ENCODE measurements at regions not wholly inside any gene's neighbourhood (a gene's known extent, or its start where the extent isn't known, plus 50 kb on each side); places are given as distances from the start of the nearest gene placed in this dataset.
"Not testable (repeated sequence)": the region's sequence is repeated elsewhere in the genome, so short reads cannot be mapped to it uniquely, and the experiment has no call there.

DNA sequence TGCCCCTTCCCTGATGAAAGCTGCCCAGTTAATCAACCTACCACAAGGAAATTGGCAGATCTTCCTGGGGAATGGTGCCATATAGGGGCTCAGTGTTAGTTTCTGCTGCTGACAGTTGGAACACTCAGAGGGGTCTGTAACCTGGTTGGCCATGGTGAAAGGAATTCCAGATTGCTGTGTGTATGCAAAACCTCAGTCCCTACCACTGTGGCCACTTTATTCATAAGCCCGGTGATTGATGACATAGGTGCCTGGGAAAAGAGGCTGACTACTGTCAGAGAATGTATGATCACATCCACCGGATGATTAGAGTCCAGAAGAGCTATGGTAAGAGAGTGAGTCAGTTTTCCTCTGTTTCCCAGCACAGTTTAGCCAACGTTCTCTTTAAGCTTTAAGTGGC lies 363.9 kb upstream of the NPAP1 start:
- DNase-seq (ENCODE audit: low spot score): not testable (repeated sequence)

DNA sequence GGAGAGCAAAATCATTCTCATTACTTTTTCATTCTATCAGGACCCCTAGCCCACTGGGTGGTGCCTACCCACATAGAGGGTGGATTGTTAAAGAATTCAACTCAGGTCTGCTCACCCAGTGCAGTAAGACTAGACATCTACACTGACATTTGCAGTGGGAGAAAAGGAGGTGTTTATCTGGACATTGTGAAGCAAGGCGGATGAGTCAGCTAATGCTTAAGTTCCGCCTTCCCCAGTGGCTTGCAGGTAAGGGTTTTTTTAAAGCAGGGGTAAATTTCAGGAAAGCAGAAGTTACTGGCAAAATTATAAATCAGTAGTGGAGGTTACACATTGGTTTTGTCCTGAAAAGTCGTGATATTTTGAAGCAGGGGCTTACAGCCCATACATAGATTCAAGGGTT lies 359.2 kb upstream of the NPAP1 start:
- not testable (repeated sequence) for DNase-seq (ENCODE audit: low spot score)

DNA sequence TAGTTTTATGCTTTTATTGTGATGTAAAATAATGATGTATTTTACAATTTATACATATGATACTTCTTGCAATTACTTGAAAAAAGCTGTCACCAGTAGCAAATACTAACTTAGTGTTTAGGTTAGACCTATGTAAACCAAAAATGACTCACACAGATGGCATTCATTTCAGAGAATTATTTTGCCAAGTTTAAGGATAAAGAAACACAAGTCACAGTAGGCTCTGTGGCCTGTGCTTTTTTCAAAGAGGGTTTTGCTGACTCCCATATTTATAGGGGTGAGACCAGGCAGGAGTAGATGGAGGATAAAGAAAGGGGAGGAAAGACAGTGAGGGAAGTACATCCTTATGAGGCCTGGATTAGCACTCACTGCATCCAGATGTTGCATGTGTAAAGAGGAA lies 356.6 kb upstream of the NPAP1 start:
- no peak for DNase-seq (ENCODE audit: low spot score)

DNA sequence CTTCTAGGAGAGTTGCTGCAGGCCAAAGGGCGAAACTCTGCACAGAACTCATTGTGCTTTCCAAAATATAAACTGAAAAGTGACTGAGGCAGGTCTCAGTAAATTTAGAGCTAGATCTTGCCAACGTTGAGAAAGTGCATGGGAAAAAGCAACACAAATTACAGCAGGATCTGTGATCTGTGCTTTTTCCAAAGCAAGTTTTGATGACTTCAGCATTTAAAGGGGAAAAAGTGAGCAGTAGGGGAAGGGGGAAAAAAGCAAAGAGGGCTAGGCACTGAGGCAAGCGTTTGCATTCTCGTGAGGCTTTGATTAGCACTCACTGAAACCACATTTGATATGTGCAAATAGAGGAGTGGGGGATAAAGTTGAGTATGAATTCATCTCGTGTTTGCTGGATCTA lies 351.5 kb upstream of the NPAP1 start:
- DNase-seq (ENCODE audit: low spot score): not testable (repeated sequence)

DNA sequence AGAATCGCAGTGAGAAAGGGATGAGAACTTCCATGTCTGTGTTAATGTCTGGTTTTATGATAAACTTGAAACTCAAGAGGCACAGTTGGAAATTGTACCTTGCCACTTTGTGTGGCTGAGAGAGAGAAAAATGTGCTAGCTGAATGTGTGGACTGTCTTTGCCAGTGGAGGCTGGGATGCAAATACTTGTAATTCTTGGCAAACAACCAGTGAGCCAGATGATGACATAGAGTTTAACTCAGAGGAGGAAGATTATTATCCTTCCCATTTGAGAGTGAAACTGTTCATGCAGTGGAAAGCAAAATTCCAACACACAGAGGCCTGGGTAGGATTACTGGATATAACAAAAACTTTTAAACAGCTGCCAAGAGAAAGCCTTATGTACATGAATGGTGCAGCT lies 349.1 kb upstream of the NPAP1 start:
- DNase-seq (ENCODE audit: low spot score): not testable (repeated sequence)

DNA sequence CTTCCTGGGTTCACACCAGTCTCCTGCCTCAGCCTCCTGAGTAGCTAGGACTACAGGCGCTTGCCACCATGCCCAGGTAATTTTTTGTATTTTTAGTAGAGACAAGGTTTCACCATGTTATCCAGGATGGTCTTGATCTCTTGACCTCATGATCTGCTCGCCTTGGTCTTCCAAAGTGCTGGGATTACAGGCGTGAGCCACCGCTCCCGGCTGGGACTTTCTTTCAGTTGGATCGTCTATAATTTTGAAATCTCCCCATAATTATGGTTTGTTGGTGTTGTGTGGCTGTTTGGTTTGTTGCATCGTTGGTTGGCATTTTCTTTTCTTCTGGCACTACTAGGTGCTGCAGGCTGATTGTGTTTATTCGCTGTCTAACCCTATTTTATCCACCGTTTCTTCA lies 343.6 kb upstream of the NPAP1 start:
- not testable (repeated sequence) for DNase-seq (ENCODE audit: low spot score)

DNA sequence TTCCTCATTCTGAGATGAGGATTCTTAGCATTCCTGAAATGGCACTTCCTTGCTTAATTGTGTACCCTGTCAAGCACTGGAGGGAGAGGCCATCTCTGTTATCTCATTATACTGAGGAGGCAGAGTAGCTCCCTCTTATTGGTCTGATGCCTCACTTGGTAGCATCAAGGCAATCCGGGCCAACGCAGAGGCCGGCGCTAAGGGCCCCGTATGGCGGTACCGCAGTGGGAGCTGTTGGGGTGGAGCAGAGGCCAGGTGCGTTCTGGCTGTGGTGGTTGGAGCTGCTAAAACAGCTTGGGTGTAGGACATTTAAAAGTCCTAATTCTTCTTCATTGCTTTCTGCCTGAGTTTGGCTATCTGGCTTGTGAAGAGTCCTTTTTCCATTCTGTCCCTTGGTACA lies 333.7 kb upstream of the NPAP1 start:
- DNase-seq (ENCODE audit: low spot score): not testable (repeated sequence)

DNA sequence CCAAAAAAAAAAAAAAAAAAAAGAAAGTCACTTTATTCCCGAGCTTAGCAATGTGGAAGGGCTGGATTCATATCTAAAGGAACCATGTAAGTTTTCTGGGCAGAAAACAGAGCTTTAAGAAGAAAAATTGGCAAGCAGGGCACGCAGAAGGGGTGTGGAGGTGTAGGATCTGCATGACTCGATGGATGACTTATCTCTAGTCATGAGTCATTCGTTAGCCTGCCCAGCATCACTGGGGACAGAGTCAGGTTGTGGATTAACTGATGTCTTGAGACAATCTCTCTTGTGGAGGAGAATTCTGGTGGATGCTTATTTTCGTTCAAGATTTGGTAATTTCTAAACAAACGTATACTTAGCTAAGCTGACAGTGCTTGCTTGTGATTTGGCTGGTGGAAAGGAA lies 322.8 kb upstream of the NPAP1 start:
- not testable (repeated sequence) for DNase-seq (ENCODE audit: low spot score)

DNA sequence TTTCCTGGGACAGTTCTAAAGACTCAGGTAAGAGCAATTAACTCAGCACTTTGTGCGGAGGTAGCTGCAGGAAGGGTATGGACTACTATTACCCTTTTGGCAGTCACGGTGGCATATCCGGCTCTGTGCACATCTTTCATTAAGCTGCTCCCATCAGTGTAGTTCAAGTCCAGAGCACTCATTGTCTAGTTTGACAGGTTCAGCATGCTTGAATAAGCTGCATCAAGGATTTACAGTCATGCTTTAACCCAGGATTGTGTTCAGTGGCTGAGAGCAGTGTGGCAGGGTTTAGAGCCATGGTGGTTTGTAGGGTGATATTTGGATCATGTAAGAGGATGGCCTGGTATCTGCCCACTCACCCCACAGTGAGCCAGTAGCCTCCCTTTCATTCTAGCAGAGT lies 294.5 kb upstream of the NPAP1 start:
- not testable (repeated sequence) for DNase-seq (ENCODE audit: low spot score)

DNA sequence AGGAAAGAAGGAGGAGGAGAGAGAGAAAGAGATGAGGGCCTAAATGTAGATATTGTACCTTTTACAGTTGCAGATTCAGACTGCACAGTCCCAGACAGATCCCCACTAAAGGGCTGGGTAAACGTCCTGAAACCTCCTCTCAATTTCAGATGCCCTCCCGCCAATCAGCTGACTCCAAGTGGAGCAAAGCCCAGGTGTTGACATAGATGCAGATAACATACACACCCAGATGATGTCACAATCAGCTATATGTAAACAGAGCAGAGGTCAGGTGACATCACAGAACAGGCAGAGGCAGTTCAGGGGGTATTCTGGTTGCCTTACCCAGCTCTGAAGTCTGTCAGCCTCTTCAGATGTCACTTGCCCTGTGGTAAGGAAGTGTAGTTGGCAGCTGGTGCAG lies 290.3 kb upstream of the NPAP1 start:
- not testable (repeated sequence) for DNase-seq (ENCODE audit: low spot score)

DNA sequence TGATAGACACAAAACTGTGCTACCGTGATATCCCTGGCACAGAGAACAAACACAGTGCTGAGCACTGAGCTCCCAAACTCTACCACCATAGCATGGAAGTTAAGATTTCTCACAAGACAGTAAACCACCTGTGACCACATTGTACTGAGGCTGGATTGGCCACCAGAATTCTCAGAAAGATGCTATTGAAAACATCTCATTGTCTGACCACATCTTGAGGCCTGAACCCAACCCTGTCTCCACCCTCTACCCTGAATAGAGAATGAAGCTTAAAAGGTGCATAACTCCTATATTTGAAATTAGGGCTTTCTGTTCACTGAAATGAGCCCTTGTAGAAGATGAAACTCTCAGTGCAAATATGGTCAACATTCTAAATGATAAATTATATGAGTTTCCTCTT lies 281.3 kb upstream of the NPAP1 start:
- no peak for DNase-seq (ENCODE audit: low spot score)

DNA sequence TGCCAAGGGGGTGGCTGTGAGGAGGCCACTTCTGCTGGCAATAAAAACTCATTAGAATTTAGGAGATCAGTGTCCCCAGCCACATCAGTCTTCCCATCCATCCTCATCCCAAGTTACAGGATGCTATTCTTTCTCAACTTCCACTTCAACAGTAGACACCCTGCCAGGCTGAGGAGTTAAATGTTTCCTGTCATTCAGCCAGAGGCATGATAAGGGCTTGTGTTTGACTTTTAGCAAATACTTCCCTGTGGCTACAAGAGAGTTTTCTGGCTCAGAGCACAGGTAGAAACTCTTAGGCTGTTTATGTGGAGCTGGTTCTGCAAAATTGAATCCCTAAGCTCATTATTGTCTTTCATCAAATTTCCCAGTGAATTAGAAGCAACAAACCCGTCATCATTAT lies 262.9 kb upstream of the NPAP1 start:
- DNase-seq (ENCODE audit: low spot score): not testable (repeated sequence)

DNA sequence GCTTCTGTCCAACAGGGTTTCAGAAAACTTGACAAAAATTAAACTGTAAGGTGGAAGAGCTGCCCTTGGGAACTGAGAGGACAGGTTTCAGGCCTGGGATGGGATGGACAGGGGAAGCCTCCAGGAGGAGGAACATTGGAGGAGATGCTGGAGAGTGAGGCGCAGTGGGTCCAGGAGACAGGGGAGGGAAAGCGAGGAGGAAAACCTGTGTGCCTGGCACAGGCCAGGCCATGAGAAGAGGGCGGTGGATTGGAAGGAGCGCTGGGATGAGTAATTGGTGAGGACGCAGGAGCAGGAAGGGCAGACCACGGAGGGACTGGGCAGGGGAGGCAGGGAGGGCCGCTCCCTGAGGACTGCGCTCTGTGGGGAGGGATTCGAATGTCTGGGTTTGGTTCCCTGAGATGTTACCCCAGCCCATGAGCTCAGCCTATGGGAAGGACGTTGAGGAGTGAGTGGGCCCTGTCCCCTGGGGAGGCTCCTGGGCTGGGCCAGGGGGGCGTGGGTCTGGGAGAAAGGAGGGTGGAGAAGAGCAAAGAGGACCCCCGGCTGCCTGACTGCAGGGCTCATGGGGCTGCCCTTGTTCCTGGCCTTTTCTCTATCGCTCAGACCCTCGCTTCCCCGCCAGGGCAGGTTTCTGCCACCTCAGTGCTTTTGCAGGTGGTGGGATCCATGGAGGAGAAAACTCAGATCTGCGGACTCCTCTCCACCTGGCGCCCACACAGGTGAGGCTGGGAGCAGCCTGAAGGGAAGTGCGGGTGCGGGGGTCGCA lies 249.1 kb upstream of the NPAP1 start:
- not testable (repeated sequence) for DNase-seq (ENCODE audit: low spot score)

DNA sequence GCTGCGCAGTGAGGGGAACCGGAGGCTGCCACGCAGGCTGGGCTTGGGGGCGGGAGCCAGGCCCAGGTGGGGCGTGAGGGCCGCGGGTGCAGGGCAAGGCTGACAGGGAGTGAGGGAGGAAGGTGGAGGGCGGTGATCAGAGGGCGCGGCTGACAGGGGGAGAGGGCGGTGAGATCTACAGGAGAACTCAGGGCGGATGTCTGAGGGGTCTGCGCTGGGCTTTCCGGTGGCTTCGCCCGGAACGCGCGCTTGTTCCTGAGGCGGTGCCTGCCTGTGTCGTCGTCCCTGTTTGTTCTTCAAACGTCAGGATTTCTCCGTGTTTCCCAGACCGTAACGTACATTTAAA lies 248.5 kb upstream of the NPAP1 start:
- DNase-seq (ENCODE audit: low spot score): not testable (repeated sequence)

DNA sequence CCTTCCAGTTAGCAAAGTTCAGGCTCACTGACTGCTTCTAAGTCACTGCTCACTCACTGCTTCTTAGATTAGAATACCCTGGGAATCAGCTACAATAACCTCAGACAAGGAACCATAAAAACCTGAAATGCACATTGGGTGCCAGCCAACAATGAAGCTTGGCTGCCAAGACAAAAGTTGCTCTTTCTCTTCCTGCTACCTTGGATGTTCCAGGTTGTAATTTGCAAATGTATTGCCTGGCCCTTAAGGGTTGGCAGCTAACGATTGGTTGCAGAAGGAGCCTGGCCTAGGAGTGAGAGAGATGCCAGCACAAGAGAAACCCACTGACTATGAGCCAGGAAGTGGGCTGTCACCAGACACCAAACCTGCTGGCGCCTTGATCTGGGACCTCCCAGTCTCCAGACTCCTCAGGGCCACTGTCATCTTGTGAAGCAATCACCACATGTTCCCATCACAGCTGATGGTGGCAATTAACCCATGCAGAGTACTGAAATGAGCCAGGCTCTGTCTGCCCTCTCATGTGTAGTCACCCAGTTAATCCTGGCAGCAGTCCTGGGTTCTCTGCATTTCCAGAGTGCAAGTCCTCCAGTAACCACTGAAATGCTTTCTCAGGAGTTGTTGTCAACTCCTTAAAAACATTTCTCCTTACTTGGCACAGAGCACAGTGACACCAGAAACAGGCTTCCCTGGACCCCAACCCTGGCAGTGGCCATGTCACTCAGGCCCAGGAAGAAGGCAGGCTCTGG lies 240.3 kb upstream of the NPAP1 start:
- not testable (repeated sequence) for DNase-seq (ENCODE audit: low spot score)

DNA sequence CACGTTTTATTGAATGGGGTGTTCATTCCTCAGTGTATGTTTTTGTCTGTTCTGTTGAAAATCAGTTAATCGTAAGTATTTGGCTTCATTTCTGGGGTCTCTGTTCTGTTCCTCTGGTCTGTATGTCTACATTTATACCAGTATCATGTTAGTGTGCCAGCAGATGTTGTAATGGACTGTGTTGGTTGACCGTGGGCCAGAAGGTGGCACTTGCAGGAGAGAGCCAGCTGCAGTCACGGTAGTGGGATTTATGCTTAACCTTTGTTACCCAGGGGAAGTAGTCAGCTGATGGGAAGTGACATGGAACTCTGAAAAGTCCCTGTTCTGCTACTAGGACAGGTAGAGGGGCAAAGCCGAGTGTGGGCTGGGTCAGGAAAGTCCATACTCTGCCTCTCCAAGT lies 238.3 kb upstream of the NPAP1 start:
- DNase-seq (ENCODE audit: low spot score): not testable (repeated sequence)

DNA sequence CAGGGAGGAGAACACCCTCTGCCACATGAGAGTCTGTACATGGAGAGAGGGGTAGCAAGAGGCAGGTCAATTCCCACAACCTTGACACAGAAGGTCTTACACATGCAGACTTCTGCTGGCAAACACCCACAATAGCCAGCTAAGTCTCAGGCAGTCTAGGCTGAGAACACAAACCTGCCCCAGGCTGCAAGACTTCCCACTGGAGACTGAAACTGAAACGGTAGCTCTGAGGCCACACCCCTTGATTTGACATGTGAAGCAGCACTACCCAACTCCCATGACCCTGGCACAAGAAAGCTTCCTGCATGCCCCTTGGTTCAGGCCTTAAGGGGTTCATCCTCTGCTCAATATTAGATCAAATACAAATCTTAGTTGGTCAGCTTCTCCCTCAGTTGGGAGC lies 237.8 kb upstream of the NPAP1 start:
- DNase-seq (ENCODE audit: low spot score): not testable (repeated sequence)

DNA sequence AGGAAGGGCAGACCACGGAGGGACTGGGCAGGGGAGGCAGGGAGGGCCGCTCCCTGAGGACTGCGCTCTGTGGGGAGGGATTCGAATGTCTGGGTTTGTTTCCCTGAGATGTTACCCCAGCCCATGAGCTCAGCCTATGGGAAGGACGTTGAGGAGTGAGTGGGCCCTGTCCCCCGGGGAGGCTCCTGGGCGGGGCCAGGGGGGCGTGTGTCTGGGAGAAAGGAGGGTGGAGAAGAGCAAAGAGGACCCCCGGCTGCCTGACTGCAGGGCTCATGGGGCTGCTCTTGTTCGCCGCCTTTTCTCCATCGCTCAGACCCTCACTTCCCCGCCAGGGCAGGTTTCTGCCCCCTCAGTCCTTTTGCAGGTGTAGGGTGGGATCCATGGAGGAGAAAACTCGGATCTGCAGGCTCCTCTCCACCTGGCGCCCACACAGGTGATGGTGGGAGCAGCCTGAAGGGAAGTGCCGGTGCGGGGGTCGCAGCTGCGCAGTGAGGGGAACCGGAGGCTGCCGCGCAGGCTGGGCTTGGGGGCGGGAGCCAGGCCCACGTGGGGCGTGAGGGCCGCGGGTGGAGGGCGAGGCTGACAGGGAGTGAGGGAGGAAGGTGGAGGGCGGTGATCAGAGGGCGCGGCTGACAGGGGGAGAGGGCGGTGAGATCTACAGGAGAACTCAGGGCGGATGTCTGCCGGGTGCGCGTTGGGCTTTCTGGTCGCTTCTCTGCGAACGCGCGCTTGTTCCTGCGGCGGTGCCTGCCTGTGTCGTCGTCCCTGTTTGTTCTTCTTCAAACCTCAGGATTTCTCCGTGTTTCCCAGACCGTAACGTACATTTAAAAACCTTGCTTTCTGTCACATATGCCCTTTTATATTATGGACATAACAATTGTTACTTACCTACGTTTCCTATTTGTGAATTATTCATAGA lies 198.2 kb upstream of the NPAP1 start:
- DNase-seq (ENCODE audit: low spot score): not testable (repeated sequence)

DNA sequence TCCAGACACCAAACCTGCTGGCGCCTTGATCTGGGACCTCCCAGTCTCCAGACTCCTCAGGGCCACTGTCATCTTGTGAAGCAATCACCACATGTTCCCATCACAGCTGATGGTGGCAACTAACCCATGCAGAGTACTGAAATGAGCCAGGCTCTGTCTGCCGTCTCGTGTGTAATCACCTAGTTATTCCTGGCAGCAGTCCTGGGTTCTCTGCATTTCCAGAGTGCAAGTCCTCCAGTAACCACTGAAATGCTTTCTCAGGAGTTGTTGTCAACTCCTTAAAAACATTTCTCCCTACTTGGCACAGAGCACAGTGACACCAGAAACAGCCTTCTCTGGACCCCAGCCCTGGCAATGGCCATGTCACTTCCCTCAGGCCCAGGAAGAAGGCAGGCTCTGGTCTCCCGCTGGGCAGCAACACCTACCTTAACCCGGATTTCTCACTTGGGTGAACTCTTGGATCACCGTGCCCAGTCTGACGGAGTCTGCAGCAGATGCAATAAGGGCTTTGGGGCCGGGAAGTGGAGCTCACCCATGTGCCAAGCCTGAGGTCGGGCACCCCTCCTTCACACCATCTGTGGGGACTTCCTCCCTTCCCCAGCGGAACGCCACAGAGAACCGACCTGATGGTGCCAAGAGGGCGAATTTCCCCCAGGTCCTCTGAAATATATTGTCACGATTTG lies 189.5 kb upstream of the NPAP1 start:
- DNase-seq (ENCODE audit: low spot score): not testable (repeated sequence)

DNA sequence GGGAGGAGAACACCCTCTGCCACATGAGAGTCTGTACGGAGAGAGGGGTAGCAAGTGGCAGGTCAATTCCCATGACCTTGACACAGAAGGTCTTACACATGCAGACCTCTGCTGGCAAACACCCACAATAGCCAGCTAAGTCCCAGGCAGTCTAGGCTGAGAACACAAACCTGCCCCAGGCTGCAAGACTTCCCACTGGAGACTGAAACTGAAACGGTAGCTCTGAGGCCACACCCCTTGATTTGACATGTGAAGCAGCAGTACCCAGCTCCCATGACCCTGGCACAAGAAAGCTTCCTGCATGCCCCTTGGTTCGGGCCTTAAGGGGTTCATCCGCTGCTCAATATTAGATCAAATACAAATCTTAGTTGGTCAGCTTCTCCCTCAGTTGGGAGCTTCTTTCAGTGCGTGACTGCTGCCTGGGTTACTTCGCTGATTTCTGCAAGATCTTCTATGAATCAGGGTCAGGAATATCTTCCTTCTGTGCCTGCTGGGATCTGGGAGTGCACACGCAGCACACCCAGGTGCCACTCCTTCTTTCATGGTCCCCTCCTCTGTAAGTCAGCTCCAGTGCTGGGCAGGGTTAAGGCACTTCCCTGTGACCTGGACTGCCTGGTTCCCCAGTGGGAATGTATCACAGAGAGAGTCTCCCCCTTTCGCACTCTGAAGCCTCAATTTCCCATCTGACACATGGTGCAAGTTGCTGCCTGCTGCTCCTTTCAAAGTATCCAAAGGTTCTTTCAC lies 187.2 kb upstream of the NPAP1 start:
- not testable (repeated sequence) for DNase-seq (ENCODE audit: low spot score)

DNA sequence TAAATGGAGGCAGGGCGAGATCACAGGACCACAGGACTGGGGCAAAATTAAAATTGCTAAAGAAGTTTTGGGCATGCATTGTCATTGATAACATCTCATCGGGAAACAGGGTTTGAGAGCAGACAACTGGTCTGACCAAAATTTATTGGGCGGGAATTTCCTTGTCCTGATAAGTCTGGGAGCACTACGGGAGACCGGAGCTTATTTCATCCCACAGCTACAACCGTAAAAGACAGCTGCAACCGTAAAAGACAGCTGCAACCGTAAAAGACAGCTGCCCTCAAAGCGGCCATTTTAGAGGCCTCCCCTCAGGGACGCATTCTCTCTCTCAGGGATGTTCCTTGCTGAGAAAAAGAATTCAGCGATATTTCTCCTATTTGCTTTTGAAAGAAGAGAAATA lies 170.4 kb upstream of the NPAP1 start:
- DNase-seq (ENCODE audit: low spot score): not testable (repeated sequence)

All from HuH-7 (cell line).